ENCODE measurements at regions not wholly inside any gene's neighbourhood (a gene's known extent, or its start where the extent isn't known, plus 50 kb on each side); places are given as distances from the start of the nearest gene placed in this dataset.

- BruUV-seq (replicated peaks), result no TSS peak
- Histone ChIP-seq H3K27me3 (replicated peaks in 1 of 2; ENCODE audit: control insufficient read depth in 2 of 2, insufficient read depth in 2 of 2, low read length in 1 of 2) (no peaks in the 10 kb centered on the region), H3K4me2 (ENCODE audit: control insufficient read depth, insufficient read depth) (no peak overlapping the region), H3K79me2 (ENCODE audit: control insufficient read depth, insufficient read depth, low read length) (no peaks in the 10 kb centered on the region), H3K4me3 (no peak overlapping the region), H3K4me1 (ENCODE audit: control insufficient read depth, insufficient read depth, low read length) (no peaks in the 10 kb centered on the region), H3K27ac (ENCODE audit: control insufficient read depth, insufficient read depth) (no peak overlapping the region), H3K36me3 (ENCODE audit: control insufficient read depth in 2 of 2, insufficient read depth in 2 of 2, low read length in 1 of 2) (no peaks in the 10 kb centered on the region), H3K9ac (ENCODE audit: control insufficient read depth, insufficient read depth, low read length) (no peak overlapping the region), H2AFZ (ENCODE audit: control insufficient read depth, low read depth, low read length) (no peak overlapping the region), H4K20me1 (ENCODE audit: control insufficient read depth, insufficient read depth) (no peaks in the 10 kb centered on the region), H3K9me3 (replicated peaks; ENCODE audit: control insufficient read depth, insufficient read depth, low read length) (no peaks in the 10 kb centered on the region)
- DNase-seq (ENCODE audit: low read depth, low spot score) (no peak), ATAC-seq (no peak), FAIRE-seq (no peak)
- in situ Hi-C loops (cut with MboI) (no loop called here), intact Hi-C loops (cut with micrococcal nuclease; ENCODE audit: unreplicated experiment) (no loop called here)
- 2% methylated on average over 2 of the region's 2 CpGs for WGBS (ENCODE audit: insufficient coverage, insufficient replicate concordance, low lambda C conversion rate, missing lambda C conversion rate)
- RAD21 ChIA-PET (ENCODE audit: unreplicated experiment), result no interaction called here
- CTCF ChIA-PET, result no interaction called here
- SMC1A ChIA-PET (ENCODE audit: uncharacterized antibody, unreplicated experiment), result no interaction called here
- TF ChIP-seq MEF2B (IDR thresholded peaks at IDR 0.05; ENCODE audit: partially characterized antibody, poor library complexity, severe bottlenecking), result no peak
- TF ChIP-seq HCFC1 (IDR thresholded peaks at IDR 0.05; ENCODE audit: low read length), result no peak
- no peak for TF ChIP-seq TAF1 (IDR thresholded peaks at IDR 0.05; ENCODE audit: borderline replicate concordance, low read depth, low read length)
- TF ChIP-seq SREBF2 (IDR thresholded peaks at IDR 0.05; ENCODE audit: low read length), result no peak
- no peak for TF ChIP-seq JUND (IDR thresholded peaks at IDR 0.05; ENCODE audit: low read depth, low read length)
- TF ChIP-seq PAX5 (IDR thresholded peaks at IDR 0.05; ENCODE audit: borderline replicate concordance, low read depth, low read length), result no peak
- no peak for TF ChIP-seq EGR1 (IDR thresholded peaks at IDR 0.05; ENCODE audit: borderline replicate concordance in 1 of 2, low read depth in 2 of 2, low read length in 2 of 2)
- TF ChIP-seq RAD21 (IDR thresholded peaks at IDR 0.05; ENCODE audit: insufficient read depth, low read depth, low read length), result no peak
- no peak for TF ChIP-seq PAX8 (IDR thresholded peaks at IDR 0.05)
- no peak for TF ChIP-seq POLR2AphosphoS2 (IDR thresholded peaks at IDR 0.05; ENCODE audit: low read depth, low read length)
- POLR2A ChIA-PET, result no interaction called here
Observed at GRCh38 chr12:90828621-90829020, 126.4 kb downstream of the CCER1 start.

- Histone ChIP-seq H3K27ac (ENCODE audit: control insufficient read depth, insufficient read depth) (no peak overlapping the region), H2AFZ (ENCODE audit: control insufficient read depth, low read depth, low read length) (no peak overlapping the region), H3K27me3 (replicated peaks in 1 of 2; ENCODE audit: control insufficient read depth in 2 of 2, insufficient read depth in 2 of 2, low read length in 1 of 2) (no peaks in the 10 kb centered on the region), H3K4me3 (no peak overlapping the region), H3K9me3 (replicated peaks; ENCODE audit: control insufficient read depth, insufficient read depth, low read length) (no peaks in the 10 kb centered on the region), H3K9ac (ENCODE audit: control insufficient read depth, insufficient read depth, low read length) (no peak overlapping the region), H3K79me2 (ENCODE audit: control insufficient read depth, insufficient read depth, low read length) (no peaks in the 10 kb centered on the region), H3K4me1 (ENCODE audit: control insufficient read depth, insufficient read depth, low read length) (no peaks in the 10 kb centered on the region), H3K36me3 (ENCODE audit: control insufficient read depth in 2 of 2, insufficient read depth in 2 of 2, low read length in 1 of 2) (no peaks in the 10 kb centered on the region), H3K4me2 (ENCODE audit: control insufficient read depth, insufficient read depth) (no peak overlapping the region), H4K20me1 (ENCODE audit: control insufficient read depth, insufficient read depth) (no peaks in the 10 kb centered on the region)
- no peak for DNase-seq (ENCODE audit: low read depth, low spot score)
- ChIA-PET POLR2A (no interaction called here), CTCF (no interaction called here), RAD21 (ENCODE audit: unreplicated experiment) (no interaction called here), SMC1A (ENCODE audit: uncharacterized antibody, unreplicated experiment) (no interaction called here)
- no peak for ATAC-seq
- FAIRE-seq, result no peak
- in situ Hi-C loops (cut with MboI) (no loop called here), intact Hi-C loops (cut with micrococcal nuclease; ENCODE audit: unreplicated experiment) (no loop called here)
- no TSS peak for BruUV-seq (replicated peaks)
- TF ChIP-seq CREB1 (IDR thresholded peaks at IDR 0.05; ENCODE audit: low read depth), result no peak
- TF ChIP-seq HDAC6 (IDR thresholded peaks at IDR 0.05; ENCODE audit: unreplicated experiment), result no peak
- TF ChIP-seq RAD21 (IDR thresholded peaks at IDR 0.05; ENCODE audit: insufficient read depth, low read depth, low read length), result no peak
- no peak for TF ChIP-seq SP1 (IDR thresholded peaks at IDR 0.05; ENCODE audit: low read depth, low read length)
- no peak for TF ChIP-seq ZBTB4 (CRISPR knock-in tag; IDR thresholded peaks at IDR 0.05)
- no peak for TF ChIP-seq ZZZ3 (IDR thresholded peaks at IDR 0.05; ENCODE audit: control insufficient read depth, insufficient read length, low read depth)
- TF ChIP-seq NR2F1 (conservative IDR thresholded peaks at IDR 0.05), result no peak
- no peak for TF ChIP-seq TBL1XR1 (IDR thresholded peaks at IDR 0.05; ENCODE audit: low read depth, low read length)
- no peak for TF ChIP-seq ELK1 (IDR thresholded peaks at IDR 0.05; ENCODE audit: low read depth, low read length)
Observed at GRCh38 chr12:90827567-90827966, 127.4 kb downstream of the CCER1 start.

Measured in GM12878 (cell line).